HG03103 (cell line): ENCODE measurements at regions not wholly inside any gene's neighbourhood (a gene's known extent, or its start where the extent isn't known, plus 50 kb on each side); places are given as distances from the start of the nearest gene placed in this dataset.

Source experiments
- ATAC-seq: cut with Tn5 transposase; IDR thresholded peaks from one replicate; pipeline ENCODE4 v1.9.1; 2021; ENCODE audit warnings: low read depth; ENCODE audit not compliant: unreplicated experiment

DNA sequence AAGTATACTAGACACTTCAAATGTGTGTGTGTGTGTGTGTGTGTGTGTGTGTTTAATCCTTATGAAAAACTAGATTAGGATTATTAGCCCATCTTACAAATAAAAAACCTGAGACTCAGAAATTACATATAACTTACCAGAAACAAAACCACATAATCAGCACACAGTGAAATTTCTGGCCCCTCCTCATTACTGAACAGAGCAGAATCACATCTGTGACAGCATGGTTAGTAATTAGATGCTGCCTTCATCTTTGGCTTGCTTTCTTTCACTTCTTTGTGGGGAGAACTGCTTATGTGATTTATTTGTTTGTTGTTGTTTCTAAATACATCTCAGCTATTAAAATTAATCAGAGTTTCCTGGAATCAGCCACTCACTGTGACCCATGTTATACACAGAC is 267.1 kb downstream of the TENT5A start:
- no peak for ATAC-seq

DNA sequence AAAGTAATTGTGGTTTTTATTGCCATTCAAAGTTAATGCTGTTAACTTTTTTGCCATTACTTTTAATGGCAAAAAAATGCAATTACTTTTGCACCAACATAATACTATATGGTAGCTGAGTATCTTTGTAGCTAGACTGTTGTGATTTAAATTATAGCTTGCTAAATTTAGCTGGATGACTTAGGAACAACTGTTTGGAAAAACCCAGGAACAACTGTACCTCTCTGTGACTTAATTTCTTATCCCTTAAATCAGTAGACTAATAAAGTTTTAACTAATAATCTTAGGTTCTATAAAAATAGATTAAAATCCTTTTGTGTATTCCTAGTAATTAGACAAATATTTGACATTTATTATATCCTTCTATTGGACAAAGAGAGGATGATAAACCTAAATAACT is 268.2 kb downstream of the TENT5A start:
- ATAC-seq: no peak

DNA sequence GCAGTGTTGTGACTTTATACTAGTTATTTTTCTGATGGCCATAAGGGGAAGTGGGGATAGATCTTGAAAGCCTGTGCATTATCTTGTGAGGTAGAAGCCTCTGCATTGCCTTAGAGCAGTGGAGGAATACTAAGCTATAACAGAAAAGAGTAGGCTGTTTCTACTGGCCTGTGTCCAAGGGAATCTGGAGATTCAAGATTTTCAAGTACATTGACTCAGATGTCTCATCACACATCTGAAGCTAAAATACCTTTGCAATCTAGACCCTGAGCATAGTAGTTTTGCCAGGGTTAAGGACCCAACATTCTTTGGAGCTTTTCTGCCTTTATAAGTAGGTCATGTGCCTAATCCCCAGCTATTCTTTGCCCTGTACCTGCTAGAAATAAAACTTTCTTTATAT is 272.3 kb downstream of the TENT5A start:
- no peak for ATAC-seq

DNA sequence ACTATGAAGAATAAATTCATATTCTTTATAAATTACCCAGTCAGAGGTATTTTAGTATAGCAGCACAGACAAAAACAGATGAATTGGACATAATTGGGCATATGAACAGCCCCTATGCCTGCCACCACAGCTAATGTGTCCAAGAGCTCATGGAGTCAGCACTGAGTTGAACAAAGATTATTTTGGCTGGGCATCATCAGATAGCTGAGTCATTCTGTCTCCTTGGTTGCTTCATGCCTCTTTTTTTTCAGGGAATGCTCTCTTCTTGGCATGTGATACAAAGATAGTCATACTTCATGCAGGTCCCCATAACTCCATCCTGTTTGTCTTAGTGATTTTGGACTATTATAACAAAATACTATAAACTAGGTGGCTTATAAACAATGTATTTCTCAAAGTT is 275.6 kb downstream of the TENT5A start:
- ATAC-seq: no peak

DNA sequence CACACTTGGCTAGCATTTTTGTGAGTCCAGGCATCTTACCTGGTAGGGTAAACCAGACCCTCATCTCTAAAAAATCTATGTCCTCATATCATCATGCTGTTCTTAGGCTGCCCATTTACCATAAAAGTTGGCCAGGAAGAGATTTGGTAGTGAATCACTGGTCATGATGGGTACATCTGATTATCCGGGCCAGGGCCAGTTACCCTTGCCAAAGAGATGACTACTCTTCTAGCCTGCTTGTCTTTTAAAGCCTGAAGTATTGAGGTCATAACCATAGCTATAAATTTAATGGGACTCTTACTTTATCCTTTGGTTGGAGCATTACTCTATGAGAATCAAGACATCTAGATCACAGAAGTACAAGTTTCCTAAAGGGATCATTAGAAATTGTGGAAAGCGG is 276.8 kb downstream of the TENT5A start:
- no peak for ATAC-seq

DNA sequence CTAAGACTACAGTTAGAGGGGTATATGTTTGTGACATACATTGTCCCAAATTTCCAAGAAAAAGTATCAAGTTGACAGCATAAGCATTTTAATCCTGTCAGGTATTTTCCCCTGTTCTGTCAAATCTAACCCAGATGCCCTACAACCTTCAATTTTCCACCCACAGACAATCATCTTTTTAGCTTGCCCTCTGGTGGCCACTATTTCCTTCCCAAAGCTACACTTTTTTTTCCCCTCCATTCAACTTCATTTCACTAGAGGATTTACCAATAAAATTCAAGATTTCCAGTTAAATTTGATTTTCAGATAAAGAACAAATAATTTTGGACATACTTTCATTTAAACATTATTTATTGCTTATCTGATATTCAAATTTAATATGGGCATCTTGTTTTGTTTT is 286.6 kb downstream of the TENT5A start:
- ATAC-seq: no peak

DNA sequence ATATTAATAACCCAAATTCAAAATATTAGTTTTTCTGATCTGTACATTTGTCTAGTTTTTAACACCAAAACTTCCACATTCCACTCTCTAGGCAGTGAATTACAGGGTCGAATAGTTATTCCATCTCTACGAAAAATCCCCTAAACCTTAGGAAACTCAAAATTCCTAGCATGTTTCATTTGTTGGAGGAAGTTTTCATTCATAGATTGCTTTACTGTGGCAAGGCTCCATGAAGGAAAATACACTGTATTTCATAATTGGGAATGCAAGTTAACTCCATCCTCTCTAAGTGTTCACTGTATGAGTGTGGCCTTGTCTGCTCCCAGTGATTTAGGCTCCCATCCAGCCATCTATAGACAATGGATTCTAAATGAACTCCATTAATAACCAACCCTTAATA is 296.1 kb downstream of the TENT5A start:
- no peak for ATAC-seq

DNA sequence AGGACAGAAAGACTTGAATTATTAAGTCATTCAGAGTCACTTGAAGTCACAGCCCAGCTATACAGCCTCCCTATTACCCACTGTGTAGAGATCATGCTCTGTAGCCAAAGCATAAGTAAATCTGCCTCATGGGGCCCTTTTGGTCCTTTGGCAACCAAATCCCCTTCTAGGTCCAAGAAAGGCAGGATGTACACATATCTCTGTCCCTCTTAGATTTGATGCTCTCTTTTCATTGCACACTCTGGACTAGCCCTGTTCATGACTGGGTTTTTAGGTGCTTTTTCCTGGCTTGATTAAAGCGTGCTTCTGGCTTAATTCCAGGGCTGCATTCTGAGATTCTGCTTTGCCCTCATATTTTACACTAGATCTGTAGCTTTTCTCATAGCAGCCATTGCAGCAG is 296.8 kb downstream of the TENT5A start:
- ATAC-seq: no peak

DNA sequence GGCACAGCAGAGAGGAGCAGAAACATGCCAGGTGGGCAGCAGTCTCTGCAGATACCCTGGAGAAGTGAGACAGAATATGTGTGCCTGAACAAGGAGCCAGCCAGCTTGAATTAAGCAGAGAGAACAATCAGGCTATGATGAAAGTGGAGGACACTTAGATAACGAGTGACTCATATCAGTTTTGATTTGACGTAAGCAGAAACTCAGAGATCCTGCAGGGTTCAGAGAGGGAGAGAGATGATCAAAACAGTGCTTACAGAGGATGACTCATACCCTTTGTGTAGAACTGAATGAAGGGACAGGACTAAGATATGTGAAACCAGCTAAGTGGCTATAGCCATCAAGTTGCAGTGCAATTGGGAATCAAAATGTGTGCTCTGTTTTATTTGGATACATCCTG is 300.7 kb downstream of the TENT5A start:
- peak; percentile 62 for ATAC-seq

DNA sequence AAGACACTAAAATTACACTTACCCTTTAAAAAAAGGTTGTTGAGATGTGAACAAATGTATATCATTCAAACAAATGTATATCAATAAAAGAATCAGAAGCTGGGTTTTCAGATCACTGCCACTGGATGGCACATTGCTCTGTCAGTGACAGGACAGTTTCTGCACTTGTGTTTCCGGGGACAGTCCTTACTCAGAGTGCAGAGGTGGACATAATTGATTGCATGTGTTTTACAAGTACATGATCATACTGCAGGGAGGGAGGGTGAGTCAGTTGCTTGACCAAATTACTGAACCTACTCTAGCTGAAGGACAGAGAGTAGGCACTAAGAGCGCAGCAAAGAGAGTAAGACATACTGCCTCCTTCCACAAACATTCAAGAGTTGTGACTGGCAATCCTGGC is 302.3 kb downstream of the TENT5A start:
- no peak for ATAC-seq

DNA sequence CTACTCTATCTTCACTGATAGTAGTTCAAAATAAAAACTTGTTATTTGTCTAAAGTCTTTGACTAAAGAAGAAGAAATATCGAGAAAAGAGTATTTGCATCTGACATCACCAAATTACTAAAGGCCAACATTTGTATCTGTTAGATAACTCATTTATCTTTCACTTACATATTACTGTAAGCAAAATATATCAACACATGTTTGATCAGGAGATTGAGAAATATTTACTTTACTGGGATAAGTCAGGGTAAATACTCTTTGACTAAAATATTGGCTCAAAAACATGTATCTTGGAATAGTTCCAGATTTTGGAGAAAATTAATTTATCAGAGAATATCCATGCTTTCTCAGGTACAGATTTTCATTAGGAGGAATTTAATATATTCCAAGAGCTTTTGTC is 306.0 kb downstream of the TENT5A start:
- no peak for ATAC-seq

DNA sequence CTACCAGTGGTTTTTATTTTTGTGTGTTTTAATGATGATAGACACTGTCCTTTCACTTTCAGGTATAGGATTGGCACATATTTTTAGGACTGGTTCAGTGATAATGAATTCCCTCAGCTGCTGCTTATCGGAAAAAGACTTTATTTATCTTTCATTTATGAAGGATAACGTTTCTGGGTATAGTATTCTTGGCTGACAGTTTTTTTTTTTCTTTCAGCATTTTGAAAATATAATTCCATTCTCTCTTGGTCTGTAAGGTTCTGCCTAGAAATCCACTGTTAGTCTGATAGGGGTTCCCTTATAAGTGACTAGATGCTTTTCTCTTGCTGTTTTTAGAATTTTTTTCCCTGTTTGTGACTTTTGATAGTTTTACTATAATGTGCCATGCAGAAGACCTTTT is 313.1 kb downstream of the TENT5A start:
- ATAC-seq: no peak

DNA sequence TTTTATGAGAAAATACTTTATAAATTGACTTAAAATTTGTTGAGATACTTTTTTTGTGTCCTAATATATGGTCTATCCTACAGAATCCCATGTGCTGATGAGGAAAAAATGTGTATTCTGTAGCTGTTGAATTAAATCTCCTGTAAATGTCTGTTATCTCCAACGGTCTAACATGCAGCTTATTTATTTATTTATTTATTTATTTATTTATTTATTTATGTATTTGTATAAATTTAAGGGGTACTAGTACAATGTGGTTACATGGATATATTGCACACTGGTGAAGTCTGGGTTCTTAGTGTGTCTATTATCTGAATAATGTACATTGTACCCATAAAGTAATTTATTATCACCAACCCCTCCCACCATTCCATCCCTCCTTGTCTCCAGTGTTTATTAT is 315.5 kb downstream of the TENT5A start:
- ATAC-seq: no peak

DNA sequence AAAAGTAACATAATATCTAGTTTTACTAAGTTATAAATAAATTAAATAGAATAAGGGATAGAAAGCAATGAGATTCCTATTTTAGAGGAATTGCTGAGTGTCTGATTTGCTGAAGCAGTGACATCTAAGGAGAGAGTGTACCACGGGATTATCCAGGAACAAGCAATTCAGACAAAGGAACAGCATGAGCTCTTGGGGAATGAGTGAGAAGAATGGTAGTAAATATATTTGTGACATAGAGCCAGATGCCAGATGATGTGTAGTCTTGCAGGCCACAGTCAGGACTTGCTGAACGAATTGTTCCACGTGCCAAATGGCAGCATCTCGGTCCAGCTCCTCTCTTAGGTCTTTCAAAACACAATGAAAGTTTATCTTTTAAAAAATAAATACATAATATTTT is 339.2 kb downstream of the TENT5A start:
- ATAC-seq: no peak

DNA sequence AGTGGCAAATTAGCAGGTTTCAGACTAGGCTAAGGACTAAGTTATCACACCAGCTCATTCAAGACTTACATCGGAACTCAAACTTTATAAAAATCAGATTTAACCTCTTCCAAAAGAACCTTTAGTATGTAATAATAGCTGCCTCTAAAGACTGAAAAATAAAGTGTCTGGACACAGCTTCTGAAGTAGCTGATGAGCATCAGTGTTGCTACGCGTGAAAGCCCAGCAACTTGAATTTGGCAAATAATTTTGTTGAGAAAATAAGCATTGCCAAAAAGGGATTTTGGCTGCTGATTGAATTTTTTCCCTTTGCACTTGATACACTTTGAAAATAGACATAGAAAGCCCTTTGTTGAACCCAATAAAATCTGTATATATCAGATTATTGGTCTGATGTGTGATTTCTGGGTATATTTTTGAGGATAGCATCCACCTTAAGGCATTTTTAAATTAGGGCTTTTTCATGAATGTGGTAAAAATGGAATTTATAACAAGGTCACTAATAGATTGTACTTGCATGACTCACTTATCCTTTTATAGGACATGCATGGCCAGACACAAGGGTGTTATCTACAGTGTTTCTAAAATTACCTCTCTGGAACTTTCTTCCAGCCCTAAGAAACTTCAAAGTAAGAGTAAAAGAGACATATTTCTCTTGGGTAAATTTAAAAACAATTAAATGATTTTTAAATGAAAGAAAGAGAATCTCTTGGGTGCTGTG is 350.4 kb downstream of the TENT5A start:
- ATAC-seq: no peak

DNA sequence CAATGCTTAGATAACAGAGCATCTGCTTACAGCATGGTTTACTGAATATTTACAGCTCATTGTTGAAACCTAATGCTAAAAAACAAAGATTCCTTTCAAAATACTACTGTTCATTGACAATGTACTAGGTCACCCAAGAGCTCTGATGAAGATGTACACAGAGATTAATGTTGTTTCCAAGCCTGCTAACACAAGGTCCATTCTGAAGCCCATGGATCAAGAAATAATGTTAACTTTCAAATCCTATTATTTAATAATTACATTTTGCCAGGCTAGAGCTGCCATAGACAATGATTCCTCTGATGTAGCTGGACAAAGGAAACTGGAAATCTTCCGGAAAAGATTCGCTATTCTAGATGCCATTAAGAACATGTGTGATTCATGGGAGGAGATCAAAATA is 355.6 kb downstream of the TENT5A start:
- ATAC-seq: no peak

DNA sequence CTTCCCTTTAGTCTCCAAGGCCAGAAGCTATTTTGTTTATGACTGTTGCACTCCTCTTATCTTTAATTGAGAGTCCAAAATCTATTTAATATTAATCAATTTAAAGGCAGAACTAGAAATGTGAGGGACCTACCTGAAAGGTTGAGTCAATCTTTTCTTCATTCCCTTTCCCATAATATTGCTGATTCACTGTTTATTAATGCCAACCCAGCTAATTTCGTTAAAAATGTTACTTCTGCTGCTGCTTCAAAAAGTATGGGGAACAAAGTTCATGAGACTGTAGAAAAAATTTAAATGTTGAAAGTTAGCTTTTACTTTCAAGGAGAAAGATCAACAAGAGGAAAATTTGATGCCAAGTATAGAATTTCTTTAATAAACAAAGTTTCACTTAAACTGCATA is 365.3 kb downstream of the TENT5A start:
- ATAC-seq: no peak

DNA sequence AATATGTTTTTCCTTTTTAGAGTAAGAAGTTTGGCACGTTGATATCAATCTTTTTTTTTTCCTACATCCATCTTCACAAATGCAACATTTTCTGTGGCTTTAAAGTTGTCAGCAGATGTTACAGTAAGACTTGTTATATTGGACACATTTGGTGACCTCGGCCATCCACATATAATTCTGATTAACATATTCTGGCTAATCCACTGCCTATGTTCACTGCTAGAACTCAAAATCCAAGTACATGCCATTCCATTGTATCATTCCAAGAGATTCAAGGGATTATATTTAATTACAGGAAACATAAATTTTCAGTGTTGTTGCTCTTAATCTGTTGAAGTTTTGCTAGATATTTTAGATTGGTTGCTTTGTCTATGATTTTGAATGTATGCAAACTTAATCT is 367.6 kb downstream of the TENT5A start:
- no peak for ATAC-seq

DNA sequence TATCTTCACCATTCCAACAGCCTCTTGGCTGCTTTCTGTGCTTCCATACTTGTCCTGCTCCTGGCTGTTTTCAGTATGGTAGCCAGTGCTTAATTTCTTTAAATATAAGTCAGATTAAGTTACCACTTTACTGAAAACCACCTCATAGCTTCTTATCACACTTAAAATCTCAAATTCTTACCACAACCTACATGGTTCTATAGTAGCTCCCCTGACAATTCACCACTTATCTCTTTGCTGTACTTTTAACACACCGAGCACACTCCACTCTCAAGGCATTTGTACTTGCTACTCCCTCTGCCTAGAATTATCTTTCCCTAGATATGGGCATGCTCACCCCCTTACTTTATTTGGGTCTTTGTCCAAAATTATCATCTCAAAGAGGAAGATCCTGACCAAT is 369.0 kb downstream of the TENT5A start:
- no peak for ATAC-seq

DNA sequence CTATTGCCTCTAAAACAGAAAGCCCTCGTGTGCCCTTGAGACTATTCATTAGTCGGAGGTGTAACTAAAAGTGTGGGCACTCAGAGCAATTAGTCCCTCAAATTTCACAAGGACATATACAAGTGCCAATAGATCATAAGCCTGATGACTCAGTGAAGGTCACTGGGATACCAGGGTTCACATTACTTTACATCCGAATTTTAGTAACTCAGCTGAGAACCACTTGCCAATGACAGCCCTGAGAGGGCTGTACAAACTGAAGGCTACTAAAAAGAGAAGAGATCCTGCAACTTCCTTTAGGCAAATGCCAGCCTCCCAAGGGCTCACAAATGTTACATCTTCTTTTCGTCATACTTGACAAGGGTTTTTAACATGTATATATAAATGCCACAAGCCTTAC is 369.6 kb downstream of the TENT5A start:
- no peak for ATAC-seq

DNA sequence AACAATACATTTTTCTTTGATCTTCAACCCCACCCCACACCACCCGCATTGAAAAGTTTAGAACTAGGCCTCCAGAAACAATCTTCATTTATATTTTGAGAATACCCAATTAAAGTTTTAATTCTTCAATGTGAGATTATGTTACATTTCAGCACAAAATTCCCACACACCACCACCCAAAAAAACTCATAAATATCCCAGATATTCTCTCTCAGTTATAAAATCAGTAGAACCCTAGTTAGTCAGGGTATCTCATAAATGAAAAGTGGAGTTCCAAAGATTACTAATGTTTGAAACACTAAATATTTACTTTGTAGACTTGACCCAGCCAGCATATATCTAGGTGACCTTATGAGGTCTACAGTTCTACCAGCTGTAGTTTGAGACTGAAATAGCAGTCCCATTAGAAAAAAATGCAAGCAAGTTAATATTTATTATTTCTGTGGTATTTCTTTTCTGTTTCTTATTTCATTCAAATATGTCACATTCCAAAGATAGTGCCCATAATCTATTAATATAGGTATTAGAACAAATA is 371.0 kb downstream of the TENT5A start:
- ATAC-seq: no peak

DNA sequence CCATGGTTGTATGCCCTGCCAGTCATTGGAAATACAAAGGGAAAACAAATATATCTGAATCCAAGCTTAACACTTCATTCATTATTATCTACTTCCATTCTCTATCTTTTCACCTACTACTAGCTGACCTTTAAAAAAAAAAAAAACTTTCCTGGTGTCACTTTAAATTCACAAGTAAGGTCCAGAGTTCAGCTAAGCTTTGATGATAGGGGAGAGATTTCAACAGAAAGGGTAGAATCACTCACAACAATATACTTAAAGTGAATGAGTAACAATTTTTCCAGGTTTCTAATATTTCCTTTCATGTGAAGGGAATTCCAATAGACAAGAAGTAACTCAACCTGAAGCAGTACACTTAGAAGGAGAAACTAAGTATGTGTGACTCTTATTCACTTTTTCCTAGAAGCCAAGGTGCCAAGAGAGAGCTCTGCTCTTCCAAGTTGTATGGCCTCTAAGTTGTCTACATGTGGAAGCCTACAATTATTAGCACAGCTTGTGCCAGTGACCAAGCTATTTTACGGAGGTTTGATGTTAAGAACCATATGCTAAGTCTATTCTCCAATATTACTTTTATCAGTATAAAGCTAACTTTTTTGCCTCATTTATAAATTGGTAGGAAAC is 371.7 kb downstream of the TENT5A start:
- ATAC-seq: no peak
